ENCODE measurements at regions not wholly inside any gene's neighbourhood (a gene's known extent, or its start where the extent isn't known, plus 50 kb on each side); places are given as distances from the start of the nearest gene placed in this dataset.
"Not testable (repeated sequence)": the region's sequence is repeated elsewhere in the genome, so short reads cannot be mapped to it uniquely, and the experiment has no call there.

DNA sequence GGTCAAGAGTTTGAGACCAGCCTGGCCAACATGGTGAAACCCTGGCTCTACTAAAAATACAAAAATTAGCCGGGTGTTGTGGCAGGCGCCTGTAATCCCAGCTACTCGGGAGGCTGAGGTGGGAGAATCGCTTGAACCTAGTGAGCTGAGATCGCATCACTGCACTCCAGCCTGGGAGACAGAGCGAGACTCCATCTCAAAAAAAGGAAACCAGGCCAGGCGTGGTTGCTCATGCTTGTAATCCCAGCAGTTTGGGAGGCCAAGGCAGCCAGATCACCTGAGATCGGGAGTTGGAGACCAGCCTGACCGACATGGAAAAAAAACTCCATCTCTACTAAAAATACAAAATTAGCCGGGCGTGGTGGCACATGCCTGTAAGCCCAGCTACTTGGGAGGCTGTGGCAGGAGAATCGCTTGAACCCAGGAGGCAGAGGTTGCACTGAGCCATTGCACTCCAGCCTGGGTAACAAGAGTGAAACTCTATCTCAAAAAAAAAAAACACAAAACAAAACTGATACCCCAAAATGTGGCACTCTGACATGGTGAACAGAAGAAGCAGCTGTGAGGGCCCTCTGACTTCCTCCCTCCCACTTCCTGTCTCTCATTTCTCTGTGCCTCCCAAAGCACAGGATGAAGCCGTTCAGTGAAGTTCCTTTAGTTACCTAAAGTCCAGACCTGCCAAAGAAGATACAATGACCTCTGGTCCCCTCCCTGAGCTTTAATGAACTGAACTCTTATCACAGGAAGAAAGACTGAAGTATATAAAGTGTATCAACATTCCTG, 93.2 kb upstream of the GRIN2A start:
- DNase-seq = not testable (repeated sequence)

DNA sequence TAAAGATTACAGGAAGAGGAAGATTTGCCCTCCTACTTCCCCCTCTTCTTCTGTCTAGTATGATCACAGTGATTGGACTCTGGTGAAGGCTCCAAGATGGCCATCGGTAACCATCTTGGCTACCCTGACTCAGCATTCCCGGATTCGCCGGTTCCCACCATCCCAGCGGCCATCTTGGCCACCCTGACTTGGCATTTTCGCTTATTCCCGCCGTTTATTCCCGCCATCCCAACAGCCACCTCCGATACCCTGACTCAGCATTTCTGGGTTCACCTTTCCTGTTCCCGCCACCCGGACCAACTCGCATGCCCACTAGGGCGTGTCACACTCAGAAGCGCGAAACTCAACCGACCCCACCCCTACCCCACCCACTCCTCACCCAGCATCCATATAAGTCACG, 95.4 kb upstream of the GRIN2A start:
- no peak for DNase-seq

DNA sequence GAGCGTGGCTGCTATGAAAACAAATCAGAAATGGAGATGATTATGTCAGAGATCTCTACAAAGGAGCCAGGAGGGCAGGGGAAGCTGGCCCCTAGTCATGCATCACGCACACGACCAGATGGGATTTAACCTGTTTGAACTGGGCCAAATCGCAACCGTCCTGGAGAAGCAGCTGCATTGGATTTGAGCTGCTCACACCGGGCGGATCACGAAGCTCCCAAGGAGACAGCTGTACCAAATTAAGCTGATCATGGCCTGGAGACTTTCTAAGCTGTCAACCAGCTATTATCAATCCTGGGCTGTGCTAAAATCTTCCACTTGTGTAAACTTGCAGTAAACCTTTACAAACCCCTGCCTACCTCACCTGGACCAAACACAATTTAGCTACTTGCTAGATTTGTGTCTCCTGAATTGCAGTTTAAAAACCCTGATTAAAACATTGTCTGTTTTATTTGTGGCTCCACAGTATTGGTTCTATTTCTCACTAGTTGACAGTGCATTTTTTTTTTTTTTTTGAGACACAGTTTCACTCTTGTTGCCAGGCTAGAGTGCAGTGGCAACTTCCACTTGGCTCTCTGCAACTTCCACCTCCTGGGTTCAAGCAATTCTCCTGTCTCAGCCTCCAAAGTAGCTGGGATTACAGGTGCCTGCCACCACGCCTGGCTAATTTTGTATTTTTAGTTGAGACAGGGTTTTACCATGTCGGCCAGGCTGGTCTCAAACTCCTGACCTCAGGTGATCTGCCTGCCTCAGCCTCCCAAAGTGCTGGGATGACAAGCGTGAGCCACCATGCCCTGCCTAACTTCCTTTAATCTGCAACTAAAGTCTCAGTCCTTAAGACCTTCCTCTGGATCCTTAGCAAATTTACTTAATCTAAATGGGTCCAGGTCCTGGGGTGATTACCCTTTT, 98.3 kb upstream of the GRIN2A start:
- no peak for DNase-seq

DNA sequence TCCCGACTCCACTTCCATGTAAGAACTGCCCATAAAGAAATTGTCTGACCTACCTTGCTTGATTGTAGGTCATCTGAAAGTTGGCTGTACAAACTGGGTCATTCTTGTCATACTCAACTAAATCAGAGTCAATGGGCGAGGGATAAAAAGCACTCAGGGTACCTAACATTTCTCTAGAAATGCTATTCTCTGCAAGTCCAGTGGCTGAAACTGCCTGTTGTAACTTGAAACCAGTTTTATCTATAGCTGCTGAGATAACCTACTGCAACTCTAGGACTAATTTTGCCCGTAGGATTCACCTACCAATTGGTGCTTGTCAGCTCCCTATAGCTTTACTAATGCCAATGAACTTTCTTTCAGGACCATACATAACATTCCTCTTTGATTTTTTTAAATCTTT, 100.1 kb upstream of the GRIN2A start:
- no peak for DNase-seq

DNA sequence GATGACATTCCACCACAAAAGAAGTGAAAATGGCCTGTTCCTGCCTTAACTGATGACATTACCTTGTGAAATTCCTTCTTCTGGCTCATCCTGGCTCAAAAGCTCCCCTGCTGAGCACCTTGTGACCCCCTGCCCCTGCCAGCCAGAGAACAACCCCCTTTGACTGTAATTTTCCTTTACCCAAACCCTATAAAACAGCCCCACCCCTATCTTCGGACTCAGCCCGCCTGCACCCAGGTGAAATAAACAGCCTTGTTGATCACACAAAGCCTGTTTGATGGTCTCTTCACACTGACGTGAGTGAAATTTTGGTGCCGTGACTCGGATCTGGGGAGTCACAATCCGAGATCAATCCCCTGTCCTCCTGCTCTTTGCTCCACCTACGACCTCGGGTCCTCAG, 101.0 kb upstream of the GRIN2A start:
- not testable (repeated sequence) for DNase-seq

DNA sequence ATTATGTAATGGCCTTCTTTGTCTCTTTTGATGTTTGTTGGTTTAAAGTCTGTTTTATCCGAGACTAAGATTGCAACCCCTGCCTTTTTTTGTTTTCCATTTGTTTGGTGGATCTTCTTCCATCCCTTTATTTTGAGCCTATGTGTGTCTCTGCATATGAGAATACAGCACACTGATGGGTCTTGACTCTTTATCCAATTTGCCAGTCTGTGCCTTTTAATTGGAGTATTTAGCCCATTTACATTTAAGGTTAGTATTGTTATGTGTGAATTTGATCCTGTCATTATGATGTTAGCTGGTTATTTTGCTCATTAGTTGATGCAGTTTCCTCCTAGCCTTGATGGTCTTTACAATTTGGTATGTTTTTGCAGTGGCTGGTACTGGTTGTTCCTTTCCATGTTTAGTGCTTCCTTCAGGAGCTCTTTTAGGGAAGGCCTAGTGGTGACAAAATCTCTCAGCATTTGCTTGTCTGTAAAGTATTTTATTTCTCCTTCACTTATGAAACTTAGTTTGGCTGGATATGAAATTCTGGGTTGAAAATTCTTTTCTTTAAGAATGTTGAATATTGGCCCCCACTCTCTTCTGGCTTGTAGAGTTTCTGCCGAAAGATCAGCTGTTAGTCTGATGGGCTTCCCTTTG, 95.3 kb upstream of the ATF7IP2 start:
- not testable (repeated sequence) for DNase-seq

DNA sequence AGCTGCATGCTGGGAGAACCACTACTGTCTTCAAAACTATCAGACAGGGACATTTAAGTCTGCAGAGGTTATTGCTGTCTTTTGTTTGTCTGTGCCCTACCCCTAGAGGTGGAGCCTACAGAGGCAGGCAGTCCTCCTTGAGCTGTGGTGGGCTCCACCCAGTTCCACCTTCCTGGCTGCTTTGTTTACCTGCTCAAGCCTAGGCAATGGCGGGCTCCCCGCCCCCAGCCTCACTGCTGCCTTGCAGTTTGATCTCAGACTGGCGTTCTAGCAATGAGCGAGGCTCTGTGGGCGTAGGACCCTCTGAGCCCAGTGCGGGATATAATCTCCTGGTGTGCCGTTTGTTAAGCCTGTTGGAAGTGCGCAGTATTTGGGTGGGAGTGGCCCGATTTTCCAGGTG, 93.7 kb upstream of the ATF7IP2 start:
- not testable (repeated sequence) for DNase-seq

DNA sequence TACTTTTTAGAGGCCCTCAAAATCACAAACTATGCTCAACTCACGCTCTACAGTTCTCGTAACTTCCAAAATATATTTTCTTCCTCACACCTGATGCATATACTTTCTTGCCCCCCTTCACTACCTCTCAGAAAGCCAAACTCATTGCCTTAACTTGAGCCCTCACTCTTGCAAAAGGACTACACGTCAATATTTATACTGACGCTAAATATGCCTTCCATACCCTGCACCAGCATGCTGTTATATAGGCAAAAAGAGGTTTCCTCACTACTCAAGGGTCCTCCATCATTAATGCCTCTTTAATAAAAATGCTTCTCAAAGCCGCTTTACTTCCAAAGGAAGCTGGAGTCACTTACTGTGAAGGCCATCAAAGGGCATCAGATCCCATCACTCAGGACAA, 92.9 kb upstream of the ATF7IP2 start:
- not testable (repeated sequence) for DNase-seq

DNA sequence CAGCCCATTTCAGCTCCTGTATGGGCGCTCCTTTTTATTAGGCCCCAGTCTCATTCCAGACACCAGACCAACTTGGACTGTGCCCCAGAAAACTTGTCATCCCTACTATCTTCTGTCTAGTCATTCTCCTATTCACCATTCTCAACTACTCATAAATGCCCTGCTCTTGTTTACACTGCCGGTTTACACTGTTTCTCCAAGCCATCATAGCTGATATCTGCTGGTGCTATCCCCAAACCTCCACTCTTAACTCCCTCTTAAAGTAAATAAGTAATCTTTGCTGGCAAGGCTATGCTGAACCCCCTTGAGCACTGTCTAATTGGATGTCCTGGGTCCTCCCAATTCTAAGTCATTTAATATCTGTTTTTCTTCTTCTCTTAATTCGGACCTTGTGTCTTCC, 91.7 kb upstream of the ATF7IP2 start:
- DNase-seq = not testable (repeated sequence)

DNA sequence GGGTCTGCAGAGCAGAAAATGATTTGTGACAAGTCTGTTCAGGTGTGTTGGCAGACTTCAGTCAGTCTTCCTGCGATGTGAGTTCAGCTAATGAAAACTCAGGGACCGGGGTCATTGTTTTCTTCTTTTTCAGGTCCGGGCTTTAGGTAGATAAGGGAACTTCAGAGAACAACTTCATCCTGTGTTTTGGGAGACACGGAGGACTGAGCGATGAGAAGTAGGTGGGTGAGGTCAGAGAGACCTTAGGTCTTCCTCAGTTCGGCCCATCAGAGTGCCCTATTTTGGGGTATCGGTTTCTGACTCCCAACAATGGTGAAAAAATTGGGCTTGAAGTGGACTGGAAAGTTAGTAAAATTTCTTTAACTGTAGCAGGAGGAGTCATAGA, 88.9 kb upstream of the ATF7IP2 start:
- no peak for DNase-seq

DNA sequence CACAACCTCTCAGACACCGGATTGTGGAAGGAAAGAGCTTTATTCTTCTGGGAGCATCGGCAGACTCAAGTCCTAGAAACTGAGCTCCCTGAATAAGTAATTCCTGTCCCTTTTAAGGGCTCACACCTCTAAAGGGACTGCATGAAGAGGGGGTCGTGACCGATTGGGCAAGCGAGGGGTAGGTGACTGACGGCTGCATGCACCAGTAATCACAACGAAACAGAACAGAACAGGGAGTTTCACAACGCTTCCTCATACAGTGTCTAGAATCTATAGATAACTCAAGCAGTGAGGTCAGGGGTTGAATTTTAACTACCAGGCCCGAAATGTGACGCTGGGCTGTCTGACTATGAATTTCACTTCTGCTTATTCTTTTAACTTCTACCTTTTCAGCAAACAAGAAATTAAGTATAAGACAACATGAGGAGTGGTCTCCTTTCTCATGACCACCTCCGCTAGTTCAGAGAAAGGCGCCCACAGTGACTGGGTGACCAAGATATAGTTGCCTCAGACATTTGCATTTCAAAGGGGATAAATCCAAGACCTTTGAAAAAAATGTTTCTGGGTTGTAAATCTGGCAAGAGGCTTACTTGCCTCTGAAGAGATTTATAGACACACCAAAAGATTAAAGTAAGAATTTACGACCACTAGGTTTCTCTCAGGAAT, 88.4 kb upstream of the ATF7IP2 start:
- no peak for DNase-seq

DNA sequence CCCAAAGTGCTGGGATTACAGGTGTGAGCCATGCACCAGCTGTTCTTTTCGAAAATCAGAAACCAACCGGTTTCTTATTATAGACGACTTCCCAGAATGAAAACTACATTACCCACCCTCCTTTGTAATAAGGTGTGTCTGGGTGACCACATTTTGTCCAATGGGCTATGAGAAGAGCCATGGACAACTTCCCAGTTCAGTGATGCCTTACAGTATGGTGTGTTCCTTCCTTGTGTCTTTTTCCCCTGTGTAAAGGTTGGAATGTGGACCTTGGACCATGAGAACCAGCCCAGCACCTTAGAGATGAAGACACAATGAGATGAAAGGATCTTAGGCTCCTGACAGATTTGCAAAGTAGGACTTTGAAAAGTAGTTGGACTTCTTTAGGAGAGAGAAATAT, 85.0 kb upstream of the ATF7IP2 start:
- DNase-seq = no peak

DNA sequence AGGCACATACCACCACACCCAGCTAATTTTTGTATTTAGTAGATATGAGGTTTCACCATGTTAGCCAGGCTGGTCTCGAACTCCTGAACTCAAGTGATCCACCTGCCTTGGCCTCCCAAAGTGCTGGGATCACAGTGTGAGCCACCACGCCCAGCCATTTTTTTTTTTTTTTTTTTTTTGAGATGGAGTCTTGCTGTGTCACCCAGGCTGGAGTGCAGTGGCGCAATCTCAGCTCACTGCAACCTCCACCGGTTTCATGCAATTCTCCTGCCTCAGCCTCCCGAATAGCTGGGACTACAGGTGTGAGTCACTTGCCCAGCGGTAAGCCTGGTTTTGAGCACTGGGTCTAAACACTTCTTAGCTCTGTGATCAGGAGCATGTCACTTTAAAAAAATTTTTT, 84.3 kb upstream of the ATF7IP2 start:
- DNase-seq = not testable (repeated sequence)

DNA sequence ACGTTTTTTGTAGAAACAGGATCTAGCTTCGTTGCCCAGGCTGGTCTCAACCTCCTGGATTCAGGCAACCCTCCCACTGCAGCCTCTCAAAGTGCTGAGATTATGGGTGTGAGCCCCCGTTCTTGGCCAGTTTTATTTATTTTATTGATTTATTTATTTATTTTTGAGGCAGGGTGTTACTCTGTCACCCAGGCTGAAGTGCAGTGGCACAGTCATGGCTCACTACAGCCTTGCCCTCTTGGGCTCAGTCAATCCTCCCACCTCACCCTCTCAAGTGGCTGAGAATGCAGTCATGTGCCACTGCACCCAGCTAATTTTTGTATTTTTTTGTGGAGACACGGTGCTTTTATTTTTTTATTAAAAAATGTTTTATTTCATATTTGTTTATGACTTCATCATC, 79.9 kb upstream of the ATF7IP2 start:
- DNase-seq = no peak

DNA sequence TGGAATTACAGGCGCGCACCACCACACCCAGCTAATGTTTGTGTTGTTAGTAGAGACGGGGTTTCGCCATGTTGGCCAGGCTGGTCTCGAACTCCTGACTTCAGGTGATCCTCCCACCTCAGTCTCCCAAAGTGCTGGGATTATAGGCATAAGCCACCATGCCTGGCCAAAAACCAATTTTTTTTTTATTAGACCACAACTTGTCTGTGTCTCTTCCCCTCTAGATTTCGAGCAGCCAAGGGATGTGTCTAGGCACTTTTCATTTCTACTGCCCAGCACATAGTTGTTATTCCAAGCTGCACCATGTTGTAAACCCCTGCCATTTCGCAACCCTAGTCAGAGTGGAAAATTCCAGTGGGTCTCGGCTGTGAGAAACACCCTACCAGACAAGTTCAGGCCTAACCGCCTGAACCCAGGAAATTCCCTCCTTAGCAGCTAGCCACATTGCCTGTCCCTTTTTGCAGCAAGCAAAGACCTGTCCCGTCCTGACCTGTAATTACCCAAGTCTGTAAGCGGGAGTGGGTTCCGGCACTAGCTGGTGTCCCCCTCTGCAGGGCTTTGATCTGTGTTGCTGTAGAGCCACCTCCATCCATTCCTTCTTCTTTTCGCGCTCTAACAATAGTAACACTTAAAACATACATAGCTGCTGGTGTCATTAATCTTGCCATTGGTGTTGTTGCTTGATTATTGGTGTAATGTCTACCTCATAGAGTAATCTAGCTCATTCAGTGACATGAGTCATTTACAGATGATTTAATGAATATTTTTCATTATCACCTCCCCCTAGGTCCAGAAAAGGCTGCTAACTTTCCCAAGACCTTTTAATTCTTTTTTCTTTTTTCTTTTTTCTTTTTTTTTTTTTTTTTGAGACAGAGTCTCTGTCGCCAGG, 77.3 kb upstream of the ATF7IP2 start:
- no peak for DNase-seq

DNA sequence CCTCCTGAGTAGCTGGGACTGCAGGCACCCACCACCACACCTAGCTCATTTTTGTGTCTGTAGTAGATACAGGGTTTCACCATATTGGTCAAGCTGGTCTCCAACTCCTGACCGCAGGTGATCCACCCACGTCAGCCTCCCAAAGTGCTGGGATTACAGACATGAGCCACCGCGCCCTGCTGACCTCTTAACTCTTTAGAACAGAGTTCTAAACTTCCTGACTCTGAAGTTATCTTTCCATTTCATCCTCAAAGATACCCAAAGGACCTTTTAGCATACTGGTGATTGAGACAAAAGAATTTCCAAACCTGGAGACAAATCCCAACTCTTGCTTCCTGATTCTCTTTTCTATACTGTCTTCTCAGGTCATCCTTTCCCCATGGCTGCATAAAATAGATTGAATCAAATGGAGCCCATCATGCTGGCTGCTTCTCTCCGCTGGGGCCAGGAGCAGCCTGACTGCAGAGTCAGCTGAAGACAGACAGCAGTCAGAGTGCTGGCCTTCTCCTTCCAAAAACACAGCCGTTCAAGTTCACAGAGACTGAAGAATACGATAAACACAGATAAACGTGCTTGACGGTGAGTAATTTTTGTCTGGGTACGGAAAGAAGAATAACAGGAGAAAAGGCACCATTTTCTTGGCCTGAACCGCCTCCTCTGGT, 76.5 kb upstream of the ATF7IP2 start:
- DNase-seq = no peak

DNA sequence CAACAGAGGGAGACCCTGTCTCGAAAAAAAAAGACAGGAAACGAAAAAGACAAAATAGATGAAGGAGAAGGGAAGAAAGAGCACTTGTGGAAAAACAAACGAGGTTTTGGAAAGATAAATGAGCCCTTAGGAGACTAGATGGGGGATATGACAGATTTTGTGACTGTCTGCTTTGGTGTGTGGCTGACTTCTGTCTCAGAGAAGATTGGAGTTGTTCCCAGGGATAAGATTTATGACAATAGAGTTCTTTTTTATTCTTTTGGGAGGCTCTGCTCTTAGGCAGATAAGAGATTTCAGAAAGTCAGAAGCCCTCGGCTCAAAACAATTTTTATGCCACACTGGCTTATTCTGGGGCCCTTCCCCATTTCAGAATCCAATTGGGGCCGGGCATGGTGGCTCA, 73.9 kb upstream of the ATF7IP2 start:
- DNase-seq = no peak

DNA sequence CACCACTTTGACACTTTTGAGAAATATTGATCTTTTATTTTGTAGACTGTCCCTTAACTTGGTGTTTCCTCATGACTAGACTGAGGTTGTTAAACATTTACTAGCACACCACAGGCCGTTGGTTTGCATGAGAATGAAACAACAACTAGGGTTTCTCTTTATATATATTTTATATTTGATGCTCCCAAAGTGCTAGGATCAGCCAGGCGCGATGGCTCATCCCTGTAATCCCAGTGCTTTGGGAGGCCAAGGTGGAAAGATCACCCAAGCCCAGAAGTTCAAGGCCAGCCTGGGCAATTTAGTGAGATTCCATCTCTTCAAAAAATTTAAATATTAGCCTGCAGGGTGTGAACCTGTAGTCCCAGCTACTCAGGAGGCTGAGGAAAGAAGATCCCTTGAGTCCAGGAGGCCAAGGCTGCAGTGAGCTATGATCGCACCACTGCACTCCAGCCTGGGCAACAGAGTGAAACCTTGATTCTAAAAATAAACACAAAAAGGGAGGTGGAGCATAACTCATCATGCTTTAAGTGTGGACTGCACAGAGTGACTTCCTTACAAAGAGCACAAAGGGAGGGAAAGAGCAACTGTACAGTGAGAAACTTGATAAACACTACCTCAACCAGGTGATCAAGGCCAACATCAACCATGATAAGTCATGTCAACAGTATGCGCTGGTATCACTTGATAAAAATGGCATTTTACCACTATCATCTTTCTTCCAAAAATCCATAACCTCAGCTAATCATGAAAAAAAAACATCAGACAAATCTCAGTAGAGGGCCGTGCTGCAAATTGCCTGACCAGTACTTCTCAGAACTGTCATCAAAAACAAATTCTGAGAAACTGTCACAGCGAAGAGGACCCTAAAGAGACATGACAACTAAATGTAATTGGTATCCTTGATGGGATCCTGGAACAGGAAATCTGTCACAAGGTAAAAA, 72.8 kb upstream of the ATF7IP2 start:
- no peak for DNase-seq

DNA sequence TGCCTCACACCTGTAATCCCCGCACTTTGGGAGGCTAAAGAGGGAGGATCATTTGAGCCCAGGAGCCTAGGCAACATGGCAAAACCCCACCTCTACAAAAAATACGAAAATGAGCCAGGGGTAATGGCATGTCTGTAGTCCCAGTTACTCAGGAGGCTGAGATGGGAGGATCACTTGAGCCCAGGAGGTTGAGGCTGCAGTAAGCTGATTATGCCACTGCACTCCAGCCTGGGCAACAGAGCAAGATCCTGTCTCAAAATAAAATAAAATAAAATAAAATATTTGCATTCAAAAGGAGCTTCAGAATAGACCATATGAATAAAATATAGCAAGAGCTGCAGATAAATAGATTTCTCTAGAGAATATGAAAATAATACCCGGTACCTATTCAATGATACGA, 71.5 kb upstream of the ATF7IP2 start:
- no peak for DNase-seq

DNA sequence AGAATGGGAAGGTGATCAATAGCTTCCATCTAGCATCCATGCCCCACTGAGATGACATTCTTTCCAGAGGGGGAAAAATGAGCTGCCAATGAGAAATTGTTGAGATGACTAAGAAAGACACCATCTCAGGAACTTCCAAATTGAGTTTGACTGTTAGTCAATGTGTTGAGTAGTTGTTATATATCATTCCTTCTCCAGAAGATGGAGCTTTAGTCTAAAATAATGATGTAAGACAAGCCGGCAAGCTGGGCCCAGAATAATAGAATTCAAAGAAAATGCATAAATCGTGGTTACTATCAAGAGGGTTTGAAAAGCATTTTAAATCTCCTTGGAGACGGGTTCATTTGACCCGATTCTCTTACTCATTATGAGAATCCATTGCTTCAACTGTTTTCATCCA, 71.0 kb upstream of the ATF7IP2 start:
- no peak for DNase-seq

All from SHP77 (cell line).